RWPE2 (cell line): ENCODE measurements at regions not wholly inside any gene's neighbourhood (a gene's known extent, or its start where the extent isn't known, plus 50 kb on each side); places are given as distances from the start of the nearest gene placed in this dataset.

Experiments used
- ATAC-seq: fragments of 200-7000 bp; cut with Tn5 transposase; 3 replicates; pipeline ENCODE4 v1.9.1; 2021; ENCODE audit warnings: low read depth
- DNase-seq: peaks from one replicate; pipeline ENCODE4 v3.0.0-alpha.2; 2020; ENCODE audit warnings: low spot score
- H3K27ac ChIP-seq: fragments of 450-650 bp; 2 replicates; pipeline ENCODE4 v1.5.1; 2017; ENCODE audit warnings: mild to moderate bottlenecking; ENCODE audit not compliant: poor library complexity, severe bottlenecking
- H3K27me3 ChIP-seq: fragments of 250-450 bp; sonication (Bioruptor Pico); 2 replicates; pipeline ENCODE4 v1.5.1; 2021; ENCODE audit warnings: mild to moderate bottlenecking, moderate library complexity; ENCODE audit not compliant: insufficient read depth, poor library complexity, severe bottlenecking
- H3K36me3 ChIP-seq: fragments of 250-450 bp; sonication (Bioruptor Pico); 2 replicates; pipeline ENCODE4 v1.5.1; 2020; ENCODE audit warnings: low read depth, mild to moderate bottlenecking, moderate library complexity
- H3K4me1 ChIP-seq: fragments of 250-450 bp; sonication (Bioruptor Pico); 2 replicates; pipeline ENCODE4 v1.5.1; 2021; ENCODE audit warnings: mild to moderate bottlenecking, moderate library complexity; ENCODE audit not compliant: insufficient read depth, poor library complexity, severe bottlenecking
- H3K4me3 ChIP-seq: fragments of 250-450 bp; sonication (Bioruptor Pico); 2 replicates; pipeline ENCODE4 v1.5.1; 2021; ENCODE audit warnings: mild to moderate bottlenecking, moderate library complexity; ENCODE audit not compliant: severe bottlenecking
- H3K9me3 ChIP-seq: fragments of 250-450 bp; sonication (Bioruptor Pico); 2 replicates; pipeline ENCODE4 v1.5.1; 2021; ENCODE audit warnings: mild to moderate bottlenecking, moderate library complexity; ENCODE audit not compliant: severe bottlenecking
- TF ChIP-seq, protein P1 (sequence below): fragments of 450-650 bp; IDR thresholded peaks from one replicate; pipeline ENCODE4 v1.5.1; 2017; ENCODE audit warnings: mild to moderate bottlenecking, moderate library complexity; ENCODE audit not compliant: poor library complexity, severe bottlenecking

DNA sequence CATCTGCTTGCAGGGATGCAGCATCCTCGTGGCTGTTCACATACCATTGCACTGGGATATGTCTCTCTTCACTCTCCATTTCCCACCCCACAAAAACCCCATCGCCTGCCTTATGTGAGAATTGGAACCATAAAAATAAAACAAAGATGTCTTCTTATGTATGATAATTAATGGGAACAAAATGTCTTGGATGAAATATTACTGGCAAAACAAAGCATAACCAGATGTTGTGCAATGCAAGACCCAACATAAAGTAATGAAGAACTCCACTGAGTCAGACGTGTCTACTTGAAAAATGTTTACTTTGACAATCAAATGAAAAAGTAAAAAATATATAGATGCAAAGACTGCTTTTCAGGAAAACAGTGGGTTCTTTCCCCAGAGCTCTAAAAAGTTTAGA lies 611.3 kb upstream of the SYT4 start:
- Histone ChIP-seq H3K4me3 (no peak overlapping the region), H3K4me1 (no peaks in the 10 kb centered on the region), H3K9me3 (no peaks in the 10 kb centered on the region), H3K27me3 (no peaks in the 10 kb centered on the region), H3K27ac (no peak overlapping the region), H3K36me3 (no peaks in the 10 kb centered on the region)
- DNase-seq (no peak), ATAC-seq (no peak)
- TF ChIP-seq, protein P1, sequence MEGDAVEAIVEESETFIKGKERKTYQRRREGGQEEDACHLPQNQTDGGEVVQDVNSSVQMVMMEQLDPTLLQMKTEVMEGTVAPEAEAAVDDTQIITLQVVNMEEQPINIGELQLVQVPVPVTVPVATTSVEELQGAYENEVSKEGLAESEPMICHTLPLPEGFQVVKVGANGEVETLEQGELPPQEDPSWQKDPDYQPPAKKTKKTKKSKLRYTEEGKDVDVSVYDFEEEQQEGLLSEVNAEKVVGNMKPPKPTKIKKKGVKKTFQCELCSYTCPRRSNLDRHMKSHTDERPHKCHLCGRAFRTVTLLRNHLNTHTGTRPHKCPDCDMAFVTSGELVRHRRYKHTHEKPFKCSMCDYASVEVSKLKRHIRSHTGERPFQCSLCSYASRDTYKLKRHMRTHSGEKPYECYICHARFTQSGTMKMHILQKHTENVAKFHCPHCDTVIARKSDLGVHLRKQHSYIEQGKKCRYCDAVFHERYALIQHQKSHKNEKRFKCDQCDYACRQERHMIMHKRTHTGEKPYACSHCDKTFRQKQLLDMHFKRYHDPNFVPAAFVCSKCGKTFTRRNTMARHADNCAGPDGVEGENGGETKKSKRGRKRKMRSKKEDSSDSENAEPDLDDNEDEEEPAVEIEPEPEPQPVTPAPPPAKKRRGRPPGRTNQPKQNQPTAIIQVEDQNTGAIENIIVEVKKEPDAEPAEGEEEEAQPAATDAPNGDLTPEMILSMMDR, result no peak

DNA sequence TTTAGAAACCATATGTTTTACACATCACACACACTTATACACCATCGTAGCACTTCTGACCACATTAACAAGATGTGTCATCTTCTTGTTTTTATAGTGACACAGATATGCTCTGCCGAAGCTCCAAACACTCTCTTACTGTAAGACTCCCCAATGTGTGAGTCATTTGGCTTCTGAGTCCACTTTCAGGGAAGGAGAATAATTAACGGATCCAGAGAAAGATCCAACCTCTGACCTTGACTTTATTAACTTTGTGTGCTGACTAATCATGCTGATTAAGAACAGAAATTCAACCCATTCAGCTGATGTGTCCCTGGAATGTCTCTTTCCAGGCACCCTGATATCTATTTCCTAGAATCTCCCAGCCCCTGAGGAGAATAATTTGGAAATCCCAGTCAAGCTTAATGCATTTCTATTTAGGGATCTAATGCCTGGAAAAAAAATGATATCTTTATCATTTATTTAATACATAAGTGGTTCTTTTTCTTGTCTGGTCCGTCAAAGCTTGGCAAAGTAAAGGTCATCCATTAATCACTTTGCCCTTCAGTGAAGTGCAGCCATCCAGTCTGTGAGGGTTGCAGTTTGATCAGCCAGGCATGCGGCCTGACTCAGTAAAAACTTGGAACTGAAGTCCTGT lies 615.8 kb upstream of the SYT4 start:
- H3K27me3 ChIP-seq, result peaks cover 2% of the 10 kb centered on the region
- H3K9me3 ChIP-seq, result no peaks in the 10 kb centered on the region
- TF ChIP-seq, protein P1, result no peak
- no peak overlapping the region for H3K4me3 ChIP-seq
- H3K4me1 ChIP-seq, result no peaks in the 10 kb centered on the region
- H3K36me3 ChIP-seq, result no peaks in the 10 kb centered on the region
- H3K27ac ChIP-seq, result no peak overlapping the region
- DNase-seq (no peak), ATAC-seq (peak; percentile 98)

DNA sequence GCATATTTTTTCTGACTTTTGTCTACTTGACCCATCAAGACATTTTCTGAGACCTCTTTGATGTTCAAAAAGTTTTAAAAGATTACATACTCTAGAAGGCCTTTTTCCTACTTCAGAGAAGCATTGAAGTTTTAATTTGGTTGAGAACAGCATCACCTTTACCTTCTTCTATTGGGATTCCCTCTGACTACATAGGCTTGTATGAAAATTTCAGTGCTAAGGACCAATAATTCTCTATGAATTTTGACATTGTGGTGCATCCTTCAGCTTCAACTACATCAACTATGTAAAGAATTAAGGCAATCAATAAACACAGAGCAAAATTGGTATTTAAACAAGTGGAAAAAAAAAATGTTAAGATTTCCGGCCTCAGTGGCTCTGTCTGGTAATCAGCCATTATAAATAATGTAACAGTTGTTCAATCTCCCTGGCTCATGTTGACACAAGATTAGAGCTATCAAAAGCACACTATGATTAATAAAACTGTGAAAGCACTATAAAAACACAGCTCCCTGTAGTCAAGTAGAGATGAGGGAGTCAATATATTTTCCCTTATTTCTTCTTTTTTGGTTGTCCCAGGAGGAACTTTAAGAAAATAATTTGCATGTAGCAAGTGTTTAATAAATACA lies 627.0 kb upstream of the SYT4 start:
- no peaks in the 10 kb centered on the region for H3K4me1 ChIP-seq
- H3K4me3 ChIP-seq, result no peak overlapping the region
- H3K27me3 ChIP-seq, result peaks cover 6% of the 10 kb centered on the region
- H3K9me3 ChIP-seq, result no peaks in the 10 kb centered on the region
- DNase-seq (no peak), ATAC-seq (no peak)
- H3K36me3 ChIP-seq, result no peaks in the 10 kb centered on the region
- H3K27ac ChIP-seq, result no peak overlapping the region
- TF ChIP-seq, protein P1, result no peak

DNA sequence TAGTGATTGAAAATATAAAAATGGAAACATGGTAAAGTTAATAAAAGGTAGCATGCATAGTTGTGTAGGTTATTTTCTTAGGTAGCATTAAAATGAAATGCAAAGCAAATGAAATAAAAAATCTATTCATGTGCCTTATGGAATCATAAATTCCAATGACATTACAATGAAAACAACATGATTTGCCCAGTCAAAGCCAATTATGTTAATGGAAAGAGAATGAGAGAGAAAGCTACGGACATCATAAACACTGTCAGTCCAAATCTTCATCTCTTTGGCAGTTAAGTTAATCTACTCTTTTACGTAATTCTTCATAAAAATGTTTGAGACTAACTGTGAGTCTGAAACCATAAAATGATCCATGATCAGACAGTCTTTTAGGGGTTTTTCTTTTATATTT lies 636.7 kb upstream of the SYT4 start:
- Histone ChIP-seq H3K36me3 (no peaks in the 10 kb centered on the region), H3K9me3 (no peaks in the 10 kb centered on the region), H3K4me3 (no peak overlapping the region), H3K27me3 (peaks cover 6% of the 10 kb centered on the region), H3K27ac (no peak overlapping the region), H3K4me1 (no peaks in the 10 kb centered on the region)
- ATAC-seq, result no peak
- no peak for DNase-seq
- TF ChIP-seq, protein P1, result no peak

DNA sequence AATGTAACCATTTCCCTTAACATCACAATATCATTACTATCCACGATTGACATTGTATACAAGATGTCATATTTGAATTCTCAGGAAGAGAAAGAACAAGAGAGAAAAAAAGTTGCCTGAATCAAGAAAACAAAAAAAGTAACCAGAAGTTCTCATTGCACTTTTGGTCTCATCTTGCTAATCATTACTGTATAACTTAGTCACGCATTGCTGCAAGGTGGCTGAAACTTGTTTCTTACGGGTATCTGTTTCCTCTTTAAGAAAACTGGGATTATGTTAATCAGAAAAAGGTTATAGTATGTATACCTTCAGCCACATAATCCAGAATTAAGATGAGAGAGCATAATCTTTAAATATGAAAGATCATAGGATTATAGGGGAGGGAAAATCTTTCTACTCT lies 639.7 kb upstream of the SYT4 start:
- Histone ChIP-seq H3K9me3 (no peaks in the 10 kb centered on the region), H3K27ac (no peak overlapping the region), H3K36me3 (no peaks in the 10 kb centered on the region), H3K4me3 (no peak overlapping the region), H3K4me1 (no peaks in the 10 kb centered on the region), H3K27me3 (peaks cover 6% of the 10 kb centered on the region)
- TF ChIP-seq, protein P1, result no peak
- no peak for ATAC-seq
- DNase-seq, result no peak
